ENCODE measurements at regions not wholly inside any gene's neighbourhood (a gene's known extent, or its start where the extent isn't known, plus 50 kb on each side); places are given as distances from the start of the nearest gene placed in this dataset.

DNA sequence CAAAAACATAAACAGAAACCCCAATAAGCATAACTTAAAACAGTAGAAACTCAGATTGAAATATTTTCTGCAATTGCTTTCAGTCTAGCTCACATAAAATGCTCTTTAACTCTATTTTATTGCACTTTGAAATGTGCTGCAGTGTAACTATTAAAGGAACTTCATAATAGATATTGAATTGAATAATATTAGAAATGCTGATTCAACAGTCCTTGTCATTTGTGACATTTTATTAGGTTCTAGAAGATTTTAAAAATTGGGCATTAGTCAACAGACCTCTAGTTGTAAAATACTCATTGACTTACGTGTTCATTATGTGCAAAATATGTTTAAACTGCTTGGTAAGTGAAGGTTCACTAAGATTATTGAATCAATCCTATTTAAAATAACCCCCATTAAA is 1422.3 kb downstream of the PLA2G4A start:
- no peaks in the 10 kb centered on the region for H3K36me3 ChIP-seq (ENCODE audit: control insufficient read depth, insufficient read depth, low read length)
- 80% methylated on average over 1 of the region's 1 CpG for WGBS (ENCODE audit: insufficient coverage, low lambda C conversion rate)
- DNase-seq = no peak
- H3K9me3 ChIP-seq (ENCODE audit: control insufficient read depth, low read depth, low read length) = peaks cover 3% of the 10 kb centered on the region
- no peak overlapping the region for H3K27ac ChIP-seq (ENCODE audit: low read length)
- H3K27me3 ChIP-seq (ENCODE audit: control insufficient read depth, insufficient read depth, low read length) = no peaks in the 10 kb centered on the region
- no peaks in the 10 kb centered on the region for H3K4me1 ChIP-seq (ENCODE audit: control insufficient read depth, insufficient read depth, low read length)
- H3K4me3 ChIP-seq (ENCODE audit: low read length) = no peak overlapping the region

DNA sequence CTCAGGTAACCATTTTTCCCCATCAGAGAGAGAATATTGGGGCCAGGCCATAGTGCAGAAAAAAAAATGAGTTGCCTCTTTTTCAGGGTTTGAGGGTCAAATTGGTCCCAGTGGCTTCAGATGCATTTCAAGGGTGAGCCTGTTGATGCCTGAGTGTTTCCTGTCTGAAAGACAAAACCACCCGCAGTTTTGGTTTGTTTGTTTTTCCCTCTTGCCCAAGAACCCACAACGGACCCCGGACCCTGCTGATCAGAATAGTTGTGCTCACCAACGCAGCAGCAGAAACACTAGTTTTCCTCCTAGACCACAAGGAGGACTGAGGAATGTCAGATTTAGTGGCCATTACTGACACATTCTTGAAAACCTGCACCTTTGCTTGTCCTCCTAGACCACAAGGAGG is 1433.1 kb downstream of the PLA2G4A start:
- H3K4me1 ChIP-seq (ENCODE audit: control insufficient read depth, insufficient read depth, low read length) = no peaks in the 10 kb centered on the region
- no peak for DNase-seq
- H3K4me3 ChIP-seq (ENCODE audit: low read length) = no peak overlapping the region
- no peaks in the 10 kb centered on the region for H3K9me3 ChIP-seq (ENCODE audit: control insufficient read depth, low read depth, low read length)
- H3K27me3 ChIP-seq (ENCODE audit: control insufficient read depth, insufficient read depth, low read length) = no peaks in the 10 kb centered on the region
- no peak overlapping the region for H3K27ac ChIP-seq (ENCODE audit: low read length)
- H3K36me3 ChIP-seq (ENCODE audit: control insufficient read depth, insufficient read depth, low read length) = no peaks in the 10 kb centered on the region
- 100% methylated on average over 1 of the region's 4 CpGs for WGBS (ENCODE audit: insufficient coverage, low lambda C conversion rate)

DNA sequence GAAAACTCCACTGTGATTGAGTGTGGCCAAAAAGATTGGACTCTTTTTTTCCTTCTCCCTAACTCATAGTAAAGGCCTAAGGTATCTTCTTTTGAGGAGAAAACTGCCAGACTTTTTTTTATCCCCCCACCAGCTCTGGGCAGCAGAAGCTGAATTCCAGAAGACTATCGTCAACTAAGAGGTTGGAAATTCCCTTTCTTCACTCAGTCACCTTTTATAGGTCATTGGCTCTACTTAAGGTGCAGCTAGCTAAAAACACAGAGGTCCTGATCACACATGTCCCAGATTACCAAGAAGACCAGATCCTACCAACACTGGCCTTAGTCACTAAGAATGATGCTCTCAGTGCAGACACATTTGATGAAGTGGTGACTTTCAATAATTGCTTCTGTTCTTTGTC is 1441.2 kb downstream of the PLA2G4A start:
- whole genome bisulfite sequencing (ENCODE audit: insufficient coverage, low lambda C conversion rate) = no CpG with 5 or more reads among the region's 1 CpG
- no peaks in the 10 kb centered on the region for H3K9me3 ChIP-seq (ENCODE audit: control insufficient read depth, low read depth, low read length)
- H3K36me3 ChIP-seq (ENCODE audit: control insufficient read depth, insufficient read depth, low read length) = no peaks in the 10 kb centered on the region
- H3K27me3 ChIP-seq (ENCODE audit: control insufficient read depth, insufficient read depth, low read length) = no peaks in the 10 kb centered on the region
- H3K4me1 ChIP-seq (ENCODE audit: control insufficient read depth, insufficient read depth, low read length) = no peaks in the 10 kb centered on the region
- no peak overlapping the region for H3K4me3 ChIP-seq (ENCODE audit: low read length)
- H3K27ac ChIP-seq (ENCODE audit: low read length) = no peak overlapping the region
- DNase-seq = no peak

DNA sequence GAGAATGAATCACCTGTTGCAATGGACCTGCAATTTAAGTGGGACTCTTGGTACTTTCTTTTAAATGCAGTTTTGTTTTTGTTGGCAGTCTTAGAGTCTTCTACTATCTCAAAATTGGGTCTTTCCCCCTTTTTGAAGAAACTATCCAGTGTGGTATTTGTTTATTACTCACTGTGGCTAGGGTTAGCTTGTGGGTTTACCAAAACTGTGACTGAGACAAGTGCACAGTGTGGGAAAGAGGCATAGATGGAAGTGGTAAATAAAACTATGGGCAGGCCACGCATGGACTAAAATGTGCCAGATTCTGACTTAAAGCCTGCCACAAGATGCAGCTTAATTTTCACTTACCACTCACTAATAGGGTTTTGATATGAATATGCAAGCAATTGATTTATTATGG is 1441.7 kb downstream of the PLA2G4A start:
- no peaks in the 10 kb centered on the region for H3K27me3 ChIP-seq (ENCODE audit: control insufficient read depth, insufficient read depth, low read length)
- H3K4me3 ChIP-seq (ENCODE audit: low read length) = no peak overlapping the region
- no peaks in the 10 kb centered on the region for H3K36me3 ChIP-seq (ENCODE audit: control insufficient read depth, insufficient read depth, low read length)
- no peak overlapping the region for H3K27ac ChIP-seq (ENCODE audit: low read length)
- H3K9me3 ChIP-seq (ENCODE audit: control insufficient read depth, low read depth, low read length) = no peaks in the 10 kb centered on the region
- DNase-seq = no peak
- no CpG with 5 or more reads among the region's 1 CpG for WGBS (ENCODE audit: insufficient coverage, low lambda C conversion rate)
- no peaks in the 10 kb centered on the region for H3K4me1 ChIP-seq (ENCODE audit: control insufficient read depth, insufficient read depth, low read length)

DNA sequence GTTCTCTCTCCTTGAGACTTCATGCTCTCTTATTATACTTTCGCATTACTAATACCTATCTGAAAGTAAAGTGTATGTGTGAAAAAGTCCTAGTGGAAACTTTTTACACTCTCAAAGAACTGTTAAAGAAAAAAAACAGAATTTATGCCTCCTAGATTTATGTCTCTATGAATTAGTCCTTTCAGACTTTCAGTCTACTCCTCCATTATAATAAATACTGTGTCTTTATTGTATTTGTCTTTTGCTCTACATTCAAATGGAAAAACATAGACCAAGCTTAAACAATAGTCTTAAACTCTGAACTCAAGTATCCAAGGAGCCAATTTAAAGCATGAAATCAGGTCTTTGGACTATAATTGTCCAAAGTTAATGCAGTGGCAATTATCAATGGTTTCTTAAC is 1449.0 kb downstream of the PLA2G4A start:
- 86% methylated on average over 1 of the region's 1 CpG for WGBS (ENCODE audit: insufficient coverage, low lambda C conversion rate)
- no peaks in the 10 kb centered on the region for H3K27me3 ChIP-seq (ENCODE audit: control insufficient read depth, insufficient read depth, low read length)
- no peaks in the 10 kb centered on the region for H3K9me3 ChIP-seq (ENCODE audit: control insufficient read depth, low read depth, low read length)
- H3K27ac ChIP-seq (ENCODE audit: low read length) = no peak overlapping the region
- no peaks in the 10 kb centered on the region for H3K36me3 ChIP-seq (ENCODE audit: control insufficient read depth, insufficient read depth, low read length)
- H3K4me1 ChIP-seq (ENCODE audit: control insufficient read depth, insufficient read depth, low read length) = no peaks in the 10 kb centered on the region
- no peak for DNase-seq
- H3K4me3 ChIP-seq (ENCODE audit: low read length) = no peak overlapping the region

DNA sequence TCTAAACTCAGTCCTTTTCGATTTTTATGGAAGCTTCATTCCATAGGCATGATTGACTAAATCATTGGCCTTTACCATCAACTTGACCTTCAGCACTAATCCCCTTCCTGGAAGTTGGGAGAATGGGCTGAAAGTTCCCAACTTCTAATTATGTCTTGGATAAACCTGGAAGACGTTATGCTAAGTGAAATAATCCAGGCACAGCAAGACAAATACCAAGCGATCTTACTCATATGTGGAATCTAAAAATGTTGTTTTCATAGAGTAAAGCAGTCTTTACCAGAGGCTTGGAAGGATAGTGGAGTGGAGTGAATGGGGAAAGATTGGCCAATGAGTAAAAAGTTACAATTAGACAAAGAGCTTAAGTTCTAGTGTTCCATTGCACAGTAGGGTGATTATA is 1453.2 kb downstream of the PLA2G4A start:
- Histone ChIP-seq H3K27me3 (ENCODE audit: control insufficient read depth, insufficient read depth, low read length) (no peaks in the 10 kb centered on the region), H3K4me1 (ENCODE audit: control insufficient read depth, insufficient read depth, low read length) (no peaks in the 10 kb centered on the region), H3K27ac (ENCODE audit: low read length) (no peak overlapping the region), H3K4me3 (ENCODE audit: low read length) (no peak overlapping the region), H3K36me3 (ENCODE audit: control insufficient read depth, insufficient read depth, low read length) (no peaks in the 10 kb centered on the region), H3K9me3 (ENCODE audit: control insufficient read depth, low read depth, low read length) (no peaks in the 10 kb centered on the region)
- no peak for DNase-seq
- 67% methylated on average over 1 of the region's 3 CpGs for WGBS (ENCODE audit: insufficient coverage, low lambda C conversion rate)

DNA sequence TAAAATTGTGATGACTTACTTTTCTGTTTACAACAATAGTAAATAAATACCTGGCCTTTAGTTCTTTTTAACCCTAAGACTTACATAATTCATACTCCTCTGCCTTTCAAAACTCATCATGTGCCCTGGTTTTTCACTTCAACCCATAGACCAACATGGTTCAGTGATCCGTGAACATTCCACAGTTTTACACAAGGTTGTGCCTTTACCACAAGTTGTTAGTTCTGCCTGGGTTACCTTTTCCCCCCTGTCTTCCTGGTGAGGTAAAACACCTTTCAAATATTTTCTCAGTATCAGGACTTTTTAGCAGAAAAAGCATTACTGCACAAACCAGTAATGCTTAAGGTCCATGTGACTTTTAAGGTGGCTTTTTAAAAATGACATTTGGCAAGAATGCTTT is 1466.4 kb downstream of the PLA2G4A start:
- WGBS (ENCODE audit: insufficient coverage, low lambda C conversion rate) = no CpG with 5 or more reads among the region's 1 CpG
- DNase-seq = no peak
- no peaks in the 10 kb centered on the region for H3K27me3 ChIP-seq (ENCODE audit: control insufficient read depth, insufficient read depth, low read length)
- no peaks in the 10 kb centered on the region for H3K4me1 ChIP-seq (ENCODE audit: control insufficient read depth, insufficient read depth, low read length)
- H3K36me3 ChIP-seq (ENCODE audit: control insufficient read depth, insufficient read depth, low read length) = no peaks in the 10 kb centered on the region
- no peak overlapping the region for H3K4me3 ChIP-seq (ENCODE audit: low read length)
- H3K27ac ChIP-seq (ENCODE audit: low read length) = no peak overlapping the region
- no peaks in the 10 kb centered on the region for H3K9me3 ChIP-seq (ENCODE audit: control insufficient read depth, low read depth, low read length)

DNA sequence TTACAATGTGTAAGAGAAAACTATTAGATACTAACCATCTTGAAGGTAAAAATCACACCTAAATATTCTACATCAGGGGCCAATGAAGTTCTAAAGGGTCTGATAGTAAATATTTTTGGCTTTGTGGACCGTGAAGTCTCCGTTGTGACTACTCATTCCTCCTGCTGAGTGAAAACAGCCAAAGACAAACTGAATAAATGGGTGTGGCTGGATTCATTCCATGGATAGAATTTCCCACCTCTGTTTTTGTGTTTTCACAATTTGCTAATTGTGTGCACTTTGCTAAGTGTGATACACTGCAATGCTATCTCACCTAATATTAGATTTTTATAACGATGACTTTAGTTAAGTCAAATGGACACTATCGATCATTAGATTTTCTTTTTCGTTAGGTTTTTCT is 1474.0 kb downstream of the PLA2G4A start:
- Histone ChIP-seq H3K27ac (ENCODE audit: low read length) (no peak overlapping the region), H3K4me3 (ENCODE audit: low read length) (no peak overlapping the region), H3K36me3 (ENCODE audit: control insufficient read depth, insufficient read depth, low read length) (no peaks in the 10 kb centered on the region), H3K27me3 (ENCODE audit: control insufficient read depth, insufficient read depth, low read length) (no peaks in the 10 kb centered on the region), H3K9me3 (ENCODE audit: control insufficient read depth, low read depth, low read length) (no peaks in the 10 kb centered on the region), H3K4me1 (ENCODE audit: control insufficient read depth, insufficient read depth, low read length) (no peaks in the 10 kb centered on the region)
- no peak for DNase-seq
- 100% methylated on average over 3 of the region's 5 CpGs for WGBS (ENCODE audit: insufficient coverage, low lambda C conversion rate)

DNA sequence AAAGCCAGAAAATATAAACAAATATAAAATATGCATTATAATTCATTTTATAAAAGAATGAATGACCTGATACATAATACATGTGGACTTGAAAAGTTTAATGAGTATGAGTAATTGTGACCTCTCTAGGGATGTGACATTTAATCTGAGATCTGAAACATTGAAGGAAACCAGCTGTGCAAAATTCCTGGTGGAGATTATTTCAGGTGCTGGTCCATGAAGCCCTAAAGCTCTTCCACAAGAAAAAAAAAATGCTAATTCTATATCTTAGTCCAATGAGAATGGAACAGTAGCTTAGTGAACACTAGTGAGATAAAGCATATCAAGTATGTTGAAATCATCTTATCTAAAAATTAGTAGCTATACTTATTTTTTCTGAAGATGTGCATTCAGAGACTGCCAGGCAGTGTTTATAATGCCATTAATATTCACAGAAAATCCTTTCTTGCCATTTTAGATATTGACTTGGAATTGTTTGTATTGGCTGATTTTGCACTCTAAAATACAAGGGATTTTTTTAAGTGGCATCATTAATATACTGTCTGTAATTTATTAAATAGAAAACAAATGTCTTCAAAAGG is 1485.9 kb downstream of the PLA2G4A start:
- H3K4me3 ChIP-seq (ENCODE audit: low read length) = no peak overlapping the region

DNA sequence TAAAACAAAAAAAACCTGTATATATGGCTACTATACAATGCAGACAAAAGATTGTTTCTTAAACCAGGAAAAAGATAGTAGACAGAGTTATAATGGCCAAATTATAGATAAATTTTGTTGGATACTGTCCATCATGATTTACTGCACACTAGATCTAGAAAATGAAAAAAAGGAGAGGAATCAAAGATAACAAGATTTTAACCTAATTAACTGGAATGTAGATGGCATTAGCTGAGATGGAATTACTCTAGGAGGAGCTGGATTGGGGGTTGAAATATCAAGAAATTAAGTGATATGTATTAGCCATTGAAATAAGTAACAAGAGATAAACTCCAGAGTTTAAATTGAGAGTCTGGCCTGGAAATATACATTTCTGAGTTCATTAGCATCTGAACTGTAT is 1489.1 kb downstream of the PLA2G4A start:
- H3K4me1 ChIP-seq (ENCODE audit: control insufficient read depth, insufficient read depth, low read length) = no peaks in the 10 kb centered on the region
- H3K9me3 ChIP-seq (ENCODE audit: control insufficient read depth, low read depth, low read length) = no peaks in the 10 kb centered on the region
- no peak overlapping the region for H3K27ac ChIP-seq (ENCODE audit: low read length)
- DNase-seq = no peak
- no peak overlapping the region for H3K4me3 ChIP-seq (ENCODE audit: low read length)
- H3K27me3 ChIP-seq (ENCODE audit: control insufficient read depth, insufficient read depth, low read length) = no peaks in the 10 kb centered on the region
- no peaks in the 10 kb centered on the region for H3K36me3 ChIP-seq (ENCODE audit: control insufficient read depth, insufficient read depth, low read length)

More for the DNA sequence above, 1485.9 kb downstream of the PLA2G4A start:
- Histone ChIP-seq H3K36me3 (ENCODE audit: control insufficient read depth, insufficient read depth, low read length) (no peaks in the 10 kb centered on the region), H3K27me3 (ENCODE audit: control insufficient read depth, insufficient read depth, low read length) (no peaks in the 10 kb centered on the region), H3K27ac (ENCODE audit: low read length) (no peak overlapping the region), H3K9me3 (ENCODE audit: control insufficient read depth, low read depth, low read length) (no peaks in the 10 kb centered on the region), H3K4me1 (ENCODE audit: control insufficient read depth, insufficient read depth, low read length) (no peaks in the 10 kb centered on the region)
- DNase-seq = no peak

DNA sequence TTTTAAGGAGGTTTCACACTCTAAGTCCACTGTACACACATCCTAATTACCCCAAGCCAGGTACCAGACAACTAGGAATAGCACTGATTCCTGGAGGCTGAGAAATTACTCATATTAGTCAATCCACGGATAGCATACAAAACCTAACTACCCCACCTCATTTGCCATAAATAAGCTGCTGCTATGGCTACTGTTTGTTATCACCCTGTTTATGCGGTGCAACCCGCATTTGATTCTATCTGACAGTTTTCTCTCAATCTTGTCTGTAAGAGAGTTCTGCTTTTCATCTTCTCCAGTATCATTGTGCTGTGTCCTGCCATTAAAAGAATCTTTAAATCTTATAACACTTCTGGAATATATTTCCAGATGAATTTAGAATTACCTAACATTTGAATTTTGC is 1496.5 kb downstream of the PLA2G4A start:
- no peaks in the 10 kb centered on the region for H3K4me1 ChIP-seq (ENCODE audit: control insufficient read depth, insufficient read depth, low read length)
- no peaks in the 10 kb centered on the region for H3K9me3 ChIP-seq (ENCODE audit: control insufficient read depth, low read depth, low read length)
- no peak for DNase-seq
- H3K27me3 ChIP-seq (ENCODE audit: control insufficient read depth, insufficient read depth, low read length) = no peaks in the 10 kb centered on the region
- H3K27ac ChIP-seq (ENCODE audit: low read length) = no peak overlapping the region
- H3K4me3 ChIP-seq (ENCODE audit: low read length) = no peak overlapping the region
- WGBS (ENCODE audit: insufficient coverage, low lambda C conversion rate) = no CpG with 5 or more reads among the region's 3 CpGs
- H3K36me3 ChIP-seq (ENCODE audit: control insufficient read depth, insufficient read depth, low read length) = no peaks in the 10 kb centered on the region
